NOMO-1 treated with DMSO at 0.1 percent for 48 hours (cell line): ENCODE measurements at regions not wholly inside any gene's neighbourhood (a gene's known extent, or its start where the extent isn't known, plus 50 kb on each side); places are given as distances from the start of the nearest gene placed in this dataset.

Experiments used
- DNase-seq: peaks from one replicate; lab custom pipeline; 2025; ENCODE audit not compliant: unreplicated experiment; lab: John Stamatoyannopoulos, UW

GRCh38 chr9:88287972-88288371 lies 100.3 kb upstream of the SPIN1 start:
- DNase-seq = no peak

- DNase-seq = no peak
Observed at GRCh38 chr9:88280816-88281382, 107.3 kb upstream of the SPIN1 start.

GRCh38 chr9:88278036-88278435 lies 110.2 kb upstream of the SPIN1 start:
- no peak for DNase-seq

GRCh38 chr9:88274078-88274477 lies 114.2 kb upstream of the SPIN1 start:
- no peak for DNase-seq

- no peak for DNase-seq
Observed at GRCh38 chr9:88272986-88273385, 115.3 kb upstream of the SPIN1 start.

- DNase-seq = no peak
Observed at GRCh38 chr9:88270413-88270812, 117.8 kb upstream of the SPIN1 start.

- DNase-seq = no peak
Observed at GRCh38 chr9:88268886-88269285, 119.4 kb upstream of the SPIN1 start.

GRCh38 chr9:88267283-88267682 lies 121.0 kb upstream of the SPIN1 start:
- DNase-seq = no peak

GRCh38 chr9:88266416-88266815 lies 121.8 kb upstream of the SPIN1 start:
- DNase-seq = no peak

GRCh38 chr9:88259001-88259400 lies 120.7 kb upstream of the SPATA31C2 start:
- DNase-seq = no peak

- no peak for DNase-seq
Observed at GRCh38 chr9:88258601-88259000, 120.3 kb upstream of the SPATA31C2 start.

GRCh38 chr9:88258024-88258423 lies 119.7 kb upstream of the SPATA31C2 start:
- DNase-seq = no peak

GRCh38 chr9:88256216-88256615 lies 117.9 kb upstream of the SPATA31C2 start:
- no peak for DNase-seq

- DNase-seq = peak; percentile 17
Observed at GRCh38 chr9:88255806-88256205, 117.5 kb upstream of the SPATA31C2 start.

GRCh38 chr9:88251903-88252302 lies 113.6 kb upstream of the SPATA31C2 start:
- no peak for DNase-seq

- no peak for DNase-seq
Observed at GRCh38 chr9:88243736-88244135, 105.5 kb upstream of the SPATA31C2 start.

- DNase-seq = no peak
Observed at GRCh38 chr9:88242879-88243278, 104.6 kb upstream of the SPATA31C2 start.

GRCh38 chr9:88237991-88238571 lies 99.8 kb upstream of the SPATA31C2 start:
- no peak for DNase-seq

GRCh38 chr9:88237479-88237961 lies 99.2 kb upstream of the SPATA31C2 start:
- DNase-seq = no peak

- no peak for DNase-seq
Observed at GRCh38 chr9:88236511-88237478, 98.5 kb upstream of the SPATA31C2 start.

- DNase-seq = no peak
Observed at GRCh38 chr9:88235615-88236014, 97.3 kb upstream of the SPATA31C2 start.

GRCh38 chr9:88234114-88234513 lies 95.8 kb upstream of the SPATA31C2 start:
- no peak for DNase-seq
